HCT116 (cell line): ENCODE measurements at regions not wholly inside any gene's neighbourhood (a gene's known extent, or its start where the extent isn't known, plus 50 kb on each side); places are given as distances from the start of the nearest gene placed in this dataset.

Experiments
- ATAC-seq: fragments of 200-7000 bp; cut with Tn5 transposase; 2 replicates; pipeline ENCODE4 v1.9.1; 2020; ENCODE audit warnings: mild to moderate bottlenecking, moderate library complexity
- BruUV-seq: library from RNA; stranded (reverse); fragments of 400-500 nt; replicated peaks from 2 replicates; lab custom pipeline; 2021; lab: Mats Ljungman, UMichigan
- CTCF ChIA-PET: fragments of 300-600 bp; sonication (Branson Sonifier 250); formaldehyde crosslinking; loops from one replicate; lab custom pipeline; 2021; ENCODE audit warnings: antibody characterized with exemption; lab: Charles Lee
- POLR2A ChIA-PET: fragments of 300-600, 350-600 bp; sonication (Branson Sonifier 250); formaldehyde crosslinking; loops from one replicate; lab custom pipeline; 2021; ENCODE audit warnings: antibody characterized with exemption; lab: Charles Lee
- RAD21 ChIA-PET, 2 experiments: fragments of 300-600 bp; sonication (Branson Sonifier 250); formaldehyde crosslinking; loops; one replicate each; lab custom pipeline; 2023; ENCODE audit warnings: low total read pairs in 2 of 2; ENCODE audit not compliant: uncharacterized antibody in 2 of 2, unreplicated experiment in 2 of 2, low non-redundant PET in 1 of 2; lab: Charles Lee
- DNase-seq: peaks from one replicate; pipeline ENCODE4 v3.0.0-alpha.2; 2010; ENCODE audit warnings: low read depth, low spot score
- H2AFZ ChIP-seq: fragments of 200-600 bp; shearing (Covaris generic), sonication (generic); 2 replicates; pipeline ENCODE4 v1.6.1; 2017; ENCODE audit warnings: low read depth, mixed run types, mixed read lengths, antibody characterized with exemption, low read length; ENCODE audit not compliant: poor library complexity, severe bottlenecking
- H3K27ac ChIP-seq: 2 replicates; pipeline ENCODE4 v1.5.1; 2012; ENCODE audit warnings: low read depth, low read length
- H3K27me3 ChIP-seq: fragments of 200-600 bp; sonication (generic); 2 replicates; pipeline ENCODE4 v1.6.1; 2016; ENCODE audit warnings: mixed run types, low read length, mixed read lengths; ENCODE audit not compliant: insufficient read depth
- H3K36me3 ChIP-seq, 2 experiments: fragments of 200-500 bp in 1 of 2; fragments of 200-600 bp in 1 of 2; sonication (Bioruptor generic) in 1 of 2; sonication (generic) in 1 of 2; 2 replicates each; pipeline versions ENCODE4 v1.5.1 to v1.6.1; 2014 to 2016; ENCODE audit warnings: low read length in 2 of 2, inconsistent platforms in 1 of 2, mixed read lengths in 1 of 2, mixed run types in 1 of 2; ENCODE audit not compliant: insufficient read depth in 2 of 2, control insufficient read depth in 1 of 2
- H3K4me1 ChIP-seq, 2 experiments: fragments of 200-600 bp in 1 of 2; sonication (generic) in 1 of 2; 2 replicates each; pipeline versions ENCODE4 v1.5.1 to v1.6.1; 2012 to 2017; ENCODE audit warnings: low read length in 2 of 2, inconsistent platforms in 1 of 2, mild to moderate bottlenecking in 1 of 2, mixed read lengths in 1 of 2, mixed run types in 1 of 2, moderate library complexity in 1 of 2; ENCODE audit not compliant: insufficient read depth in 2 of 2, control insufficient read depth in 1 of 2
- H3K4me2 ChIP-seq: fragments of 200-600 bp; sonication (generic); 2 replicates; pipeline ENCODE4 v1.6.1; 2017; ENCODE audit warnings: mixed run types, low read length, mixed read lengths
- H3K4me3 ChIP-seq, 2 experiments: fragments of 200-600 bp in 1 of 2; sonication (generic) in 1 of 2; replicated peaks in 1 of 2; 2 replicates each; pipeline ENCODE4 v1.5.1; 2011 to 2016; ENCODE audit warnings: low read length in 2 of 2, control low read depth in 1 of 2, low read depth in 1 of 2, mild to moderate bottlenecking in 1 of 2, mixed read lengths in 1 of 2, mixed run types in 1 of 2
- H3K79me2 ChIP-seq: fragments of 200-600 bp; sonication (generic); 2 replicates; pipeline ENCODE4 v1.6.1; 2017; ENCODE audit warnings: mild to moderate bottlenecking, mixed run types, low read length, moderate library complexity, mixed read lengths; ENCODE audit not compliant: insufficient read depth
- H3K9ac ChIP-seq: fragments of 200-600 bp; sonication (generic); 2 replicates; pipeline ENCODE4 v1.6.1; 2016; ENCODE audit warnings: low read length, mixed read lengths
- H3K9me2 ChIP-seq: fragments of 200-600 bp; sonication (generic), shearing (Covaris generic); 2 replicates; pipeline ENCODE4 v1.6.1; 2017; ENCODE audit warnings: mixed run types, mild to moderate bottlenecking, moderate library complexity; ENCODE audit not compliant: insufficient read depth
- H3K9me3 ChIP-seq, 2 experiments: fragments of 200-500 bp in 1 of 2; fragments of 200-600 bp in 1 of 2; sonication (Bioruptor generic) in 1 of 2; sonication (generic) in 1 of 2; 2 replicates each; pipeline ENCODE4 v1.6.1; 2014 to 2017; ENCODE audit warnings: low read length in 2 of 2, mixed read lengths in 2 of 2, inconsistent platforms in 1 of 2, low read depth in 1 of 2, mild to moderate bottlenecking in 1 of 2, mixed run types in 1 of 2, moderate library complexity in 1 of 2; ENCODE audit not compliant: control insufficient read depth in 1 of 2, insufficient read depth in 1 of 2
- H4K20me1 ChIP-seq: fragments of 200-600 bp; sonication (generic), shearing (Covaris generic); 2 replicates; pipeline ENCODE4 v1.6.1; 2017; ENCODE audit warnings: mixed run types, mild to moderate bottlenecking, moderate library complexity; ENCODE audit not compliant: insufficient read depth
- CBX3 ChIP-seq: IDR thresholded peaks from 2 replicates; pipeline ENCODE4 v1.6.1; 2012; ENCODE audit warnings: low read depth
- EGR1 ChIP-seq: IDR thresholded peaks from 2 replicates; pipeline ENCODE4 v1.6.1; 2012; ENCODE audit warnings: low read depth
- FOSL1 ChIP-seq: IDR thresholded peaks from 2 replicates; pipeline ENCODE4 v1.6.1; 2012; ENCODE audit warnings: low read depth
- JUND ChIP-seq: IDR thresholded peaks from 2 replicates; pipeline ENCODE4 v1.6.1; 2012
- POLR2AphosphoS5 ChIP-seq: IDR thresholded peaks from 2 replicates; pipeline ENCODE4 v1.6.1; 2011; ENCODE audit warnings: mild to moderate bottlenecking, low read depth, low read length, moderate library complexity
- SIN3A ChIP-seq: IDR thresholded peaks from 2 replicates; pipeline ENCODE4 v1.6.1; 2012; ENCODE audit warnings: low read depth
- TCF7L2 ChIP-seq: IDR thresholded peaks from 2 replicates; pipeline ENCODE4 v1.7.0; 2011; ENCODE audit warnings: borderline replicate concordance, inconsistent platforms; ENCODE audit not compliant: insufficient read depth, insufficient read length; ENCODE audit errors: extremely low read depth
- ZFX ChIP-seq: fragments of 450-650 bp; IDR thresholded peaks from 2 replicates; pipeline ENCODE4 v1.6.1; 2017
- intact Hi-C: fragments of 100-400 bp; cut with micrococcal nuclease; formaldehyde crosslinking; loops from 2 replicates; pipeline ENCODE4 v1.10.0; 2022
- TF ChIP-seq, protein P1 (sequence below), 3 experiments: fragments of 200-600 bp in 1 of 3; sonication (generic) in 1 of 3; IDR thresholded peaks in 2 of 3; conservative IDR thresholded peaks in 1 of 3; 2 replicates each; pipeline ENCODE4 v1.5.1; 2012 to 2017; ENCODE audit warnings: low read depth in 2 of 3, low read length in 2 of 3, antibody characterized with exemption in 1 of 3, borderline replicate concordance in 1 of 3, control low read depth in 1 of 3, mild to moderate bottlenecking in 1 of 3, mixed read lengths in 1 of 3, mixed run types in 1 of 3, moderate library complexity in 1 of 3; ENCODE audit not compliant: insufficient read depth in 1 of 3
- TF ChIP-seq, protein P2 (sequence below): IDR thresholded peaks from 2 replicates; pipeline ENCODE4 v1.6.1; 2012
- TF ChIP-seq, protein P3 (sequence below): IDR thresholded peaks from 2 replicates; pipeline ENCODE4 v1.6.1; 2012
- TF ChIP-seq, protein P4 (sequence below): IDR thresholded peaks from 2 replicates; pipeline ENCODE4 v1.6.1; 2012; ENCODE audit warnings: low read depth

DNA sequence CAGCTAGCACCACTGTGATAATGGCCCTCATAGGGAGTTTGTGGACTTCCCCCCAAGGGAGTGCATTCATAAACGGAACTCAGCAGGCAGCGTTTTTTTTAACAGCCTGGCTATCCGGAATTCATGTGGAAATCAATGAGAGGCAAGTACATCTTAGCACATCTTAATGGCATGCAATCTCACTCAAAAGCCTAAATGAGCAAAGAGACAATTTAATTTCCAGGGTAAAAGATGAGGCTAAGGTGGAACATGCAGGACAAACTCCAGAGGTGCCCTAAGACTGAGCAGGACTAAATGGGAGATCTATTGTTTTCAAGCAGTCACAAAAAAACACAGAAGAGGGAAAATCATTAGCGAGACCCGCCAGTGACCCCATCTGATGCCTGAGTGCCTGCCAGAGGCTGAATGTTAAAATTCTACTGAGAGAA is 243.5 kb upstream of the KCNIP4 start:
- CTCF ChIA-PET = no interaction called here
- H3K4me3 ChIP-seq = no peak overlapping the region
- BruUV-seq = no TSS peak
- H2AFZ ChIP-seq = no peak overlapping the region
- H3K36me3 ChIP-seq = no peaks in the 10 kb centered on the region
- TF ChIP-seq, protein P1, sequence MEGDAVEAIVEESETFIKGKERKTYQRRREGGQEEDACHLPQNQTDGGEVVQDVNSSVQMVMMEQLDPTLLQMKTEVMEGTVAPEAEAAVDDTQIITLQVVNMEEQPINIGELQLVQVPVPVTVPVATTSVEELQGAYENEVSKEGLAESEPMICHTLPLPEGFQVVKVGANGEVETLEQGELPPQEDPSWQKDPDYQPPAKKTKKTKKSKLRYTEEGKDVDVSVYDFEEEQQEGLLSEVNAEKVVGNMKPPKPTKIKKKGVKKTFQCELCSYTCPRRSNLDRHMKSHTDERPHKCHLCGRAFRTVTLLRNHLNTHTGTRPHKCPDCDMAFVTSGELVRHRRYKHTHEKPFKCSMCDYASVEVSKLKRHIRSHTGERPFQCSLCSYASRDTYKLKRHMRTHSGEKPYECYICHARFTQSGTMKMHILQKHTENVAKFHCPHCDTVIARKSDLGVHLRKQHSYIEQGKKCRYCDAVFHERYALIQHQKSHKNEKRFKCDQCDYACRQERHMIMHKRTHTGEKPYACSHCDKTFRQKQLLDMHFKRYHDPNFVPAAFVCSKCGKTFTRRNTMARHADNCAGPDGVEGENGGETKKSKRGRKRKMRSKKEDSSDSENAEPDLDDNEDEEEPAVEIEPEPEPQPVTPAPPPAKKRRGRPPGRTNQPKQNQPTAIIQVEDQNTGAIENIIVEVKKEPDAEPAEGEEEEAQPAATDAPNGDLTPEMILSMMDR (IDR thresholded peaks at IDR 0.05 in 2 of 3, conservative IDR thresholded peaks at IDR 0.05 in 1 of 3; ENCODE audit: borderline replicate concordance in 1 of 3, insufficient read depth in 1 of 3, low read depth in 2 of 3, low read length in 2 of 3) = no peak
- no peak for TF ChIP-seq EGR1
- no peak for TF ChIP-seq JUND
- TF ChIP-seq SIN3A = no peak
- no peak for TF ChIP-seq ZFX
- TF ChIP-seq POLR2AphosphoS5 = no peak
- TF ChIP-seq, protein P2, sequence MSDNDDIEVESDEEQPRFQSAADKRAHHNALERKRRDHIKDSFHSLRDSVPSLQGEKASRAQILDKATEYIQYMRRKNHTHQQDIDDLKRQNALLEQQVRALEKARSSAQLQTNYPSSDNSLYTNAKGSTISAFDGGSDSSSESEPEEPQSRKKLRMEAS = no peak
- TF ChIP-seq TCF7L2 = no peak
- no peak for TF ChIP-seq CBX3
- TF ChIP-seq, protein P3, sequence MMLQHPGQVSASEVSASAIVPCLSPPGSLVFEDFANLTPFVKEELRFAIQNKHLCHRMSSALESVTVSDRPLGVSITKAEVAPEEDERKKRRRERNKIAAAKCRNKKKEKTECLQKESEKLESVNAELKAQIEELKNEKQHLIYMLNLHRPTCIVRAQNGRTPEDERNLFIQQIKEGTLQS = no peak
- TF ChIP-seq, protein P4, sequence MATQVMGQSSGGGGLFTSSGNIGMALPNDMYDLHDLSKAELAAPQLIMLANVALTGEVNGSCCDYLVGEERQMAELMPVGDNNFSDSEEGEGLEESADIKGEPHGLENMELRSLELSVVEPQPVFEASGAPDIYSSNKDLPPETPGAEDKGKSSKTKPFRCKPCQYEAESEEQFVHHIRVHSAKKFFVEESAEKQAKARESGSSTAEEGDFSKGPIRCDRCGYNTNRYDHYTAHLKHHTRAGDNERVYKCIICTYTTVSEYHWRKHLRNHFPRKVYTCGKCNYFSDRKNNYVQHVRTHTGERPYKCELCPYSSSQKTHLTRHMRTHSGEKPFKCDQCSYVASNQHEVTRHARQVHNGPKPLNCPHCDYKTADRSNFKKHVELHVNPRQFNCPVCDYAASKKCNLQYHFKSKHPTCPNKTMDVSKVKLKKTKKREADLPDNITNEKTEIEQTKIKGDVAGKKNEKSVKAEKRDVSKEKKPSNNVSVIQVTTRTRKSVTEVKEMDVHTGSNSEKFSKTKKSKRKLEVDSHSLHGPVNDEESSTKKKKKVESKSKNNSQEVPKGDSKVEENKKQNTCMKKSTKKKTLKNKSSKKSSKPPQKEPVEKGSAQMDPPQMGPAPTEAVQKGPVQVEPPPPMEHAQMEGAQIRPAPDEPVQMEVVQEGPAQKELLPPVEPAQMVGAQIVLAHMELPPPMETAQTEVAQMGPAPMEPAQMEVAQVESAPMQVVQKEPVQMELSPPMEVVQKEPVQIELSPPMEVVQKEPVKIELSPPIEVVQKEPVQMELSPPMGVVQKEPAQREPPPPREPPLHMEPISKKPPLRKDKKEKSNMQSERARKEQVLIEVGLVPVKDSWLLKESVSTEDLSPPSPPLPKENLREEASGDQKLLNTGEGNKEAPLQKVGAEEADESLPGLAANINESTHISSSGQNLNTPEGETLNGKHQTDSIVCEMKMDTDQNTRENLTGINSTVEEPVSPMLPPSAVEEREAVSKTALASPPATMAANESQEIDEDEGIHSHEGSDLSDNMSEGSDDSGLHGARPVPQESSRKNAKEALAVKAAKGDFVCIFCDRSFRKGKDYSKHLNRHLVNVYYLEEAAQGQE = no peak
- TF ChIP-seq FOSL1 = no peak
- TF ChIP-seq, all 23 proteins: peak for 0
- no peaks in the 10 kb centered on the region for H3K79me2 ChIP-seq
- no peak overlapping the region for H3K4me2 ChIP-seq
- H3K9me3 ChIP-seq = no peaks in the 10 kb centered on the region
- intact Hi-C loops = no loop called here
- ATAC-seq (no peak), DNase-seq (no peak)
- no peaks in the 10 kb centered on the region for H3K4me1 ChIP-seq
- POLR2A ChIA-PET = no interaction called here
- RAD21 ChIA-PET = no interaction called here
- no peak overlapping the region for H3K27ac ChIP-seq
- no peaks in the 10 kb centered on the region for H3K27me3 ChIP-seq
- H4K20me1 ChIP-seq = no peaks in the 10 kb centered on the region
- no peaks in the 10 kb centered on the region for H3K9me2 ChIP-seq
- no peak overlapping the region for H3K9ac ChIP-seq
